ENCODE measurements at regions not wholly inside any gene's neighbourhood (a gene's known extent, or its start where the extent isn't known, plus 50 kb on each side); places are given as distances from the start of the nearest gene placed in this dataset.
A peak's percentile ranks its signal among the peaks of the same experiment; 100 is the strongest.

- peaks cover under 1% of the 10 kb centered on the region for H3K36me3 Mint-ChIP-seq
- no peak for TF ChIP-seq CTCF (IDR thresholded peaks at IDR 0.05; ENCODE audit: unreplicated experiment)
- H3K27me3 Mint-ChIP-seq (ENCODE audit: low read depth): no peaks in the 10 kb centered on the region
- DNase-seq (ENCODE audit: low spot score in 2 of 2, unreplicated experiment in 2 of 2): no peak
- peaks cover 4% of the 10 kb centered on the region for H3K4me1 Mint-ChIP-seq
- H3K27ac Mint-ChIP-seq: no peak overlapping the region
- H3K4me3 Mint-ChIP-seq: no peak overlapping the region
- peaks cover 11% of the 10 kb centered on the region for H3K9me3 Mint-ChIP-seq
These were observed 352.5 kb upstream of the ADGRL3 start for GRCh38 chr4:60847614-60848013.

GRCh38 chr4:60857130-60857753 is 342.9 kb upstream of the ADGRL3 start:
- Mint-ChIP-seq H3K4me1 (peaks cover 4% of the 10 kb centered on the region), H3K36me3 (peaks cover 4% of the 10 kb centered on the region), H3K4me3 (no peak overlapping the region), H3K27me3 (ENCODE audit: low read depth) (no peaks in the 10 kb centered on the region), H3K9me3 (peaks cover 8% of the 10 kb centered on the region), H3K27ac (no peak overlapping the region)
- no peak for TF ChIP-seq CTCF (IDR thresholded peaks at IDR 0.05; ENCODE audit: unreplicated experiment)
- no peak for DNase-seq (ENCODE audit: low spot score in 2 of 2, unreplicated experiment in 2 of 2)

GRCh38 chr4:60863442-60863841 is 336.7 kb upstream of the ADGRL3 start:
- H3K27me3 Mint-ChIP-seq (ENCODE audit: low read depth): no peaks in the 10 kb centered on the region
- no peak overlapping the region for H3K27ac Mint-ChIP-seq
- no peak overlapping the region for H3K4me3 Mint-ChIP-seq
- peaks cover 9% of the 10 kb centered on the region for H3K4me1 Mint-ChIP-seq
- no peak for DNase-seq (ENCODE audit: low spot score in 2 of 2, unreplicated experiment in 2 of 2)
- H3K36me3 Mint-ChIP-seq: no peaks in the 10 kb centered on the region
- H3K9me3 Mint-ChIP-seq: no peaks in the 10 kb centered on the region
- no peak for TF ChIP-seq CTCF (IDR thresholded peaks at IDR 0.05; ENCODE audit: unreplicated experiment)

GRCh38 chr4:60865273-60865672 is 334.9 kb upstream of the ADGRL3 start:
- H3K9me3 Mint-ChIP-seq: no peaks in the 10 kb centered on the region
- no peak for DNase-seq (ENCODE audit: low spot score in 2 of 2, unreplicated experiment in 2 of 2)
- no peak overlapping the region for H3K4me3 Mint-ChIP-seq
- H3K27me3 Mint-ChIP-seq (ENCODE audit: low read depth): no peaks in the 10 kb centered on the region
- no peak for TF ChIP-seq CTCF (IDR thresholded peaks at IDR 0.05; ENCODE audit: unreplicated experiment)
- no peaks in the 10 kb centered on the region for H3K36me3 Mint-ChIP-seq
- peak overlapping the region; percentile 32 for H3K27ac Mint-ChIP-seq
- peaks cover 12% of the 10 kb centered on the region for H3K4me1 Mint-ChIP-seq

GRCh38 chr4:60868232-60868960 is 331.7 kb upstream of the ADGRL3 start:
- no peak for TF ChIP-seq CTCF (IDR thresholded peaks at IDR 0.05; ENCODE audit: unreplicated experiment)
- peaks cover 18% of the 10 kb centered on the region for H3K4me1 Mint-ChIP-seq
- DNase-seq (ENCODE audit: low spot score in 2 of 2, unreplicated experiment in 2 of 2): no peak
- H3K27ac Mint-ChIP-seq: no peak overlapping the region
- no peaks in the 10 kb centered on the region for H3K27me3 Mint-ChIP-seq (ENCODE audit: low read depth)
- no peaks in the 10 kb centered on the region for H3K9me3 Mint-ChIP-seq
- H3K4me3 Mint-ChIP-seq: no peak overlapping the region
- no peaks in the 10 kb centered on the region for H3K36me3 Mint-ChIP-seq

Measured in mesothelial cell of epicardium (in vitro differentiated cells).